Breast epithelium (tissue), 3 donors: ENCODE measurements at regions not wholly inside any gene's neighbourhood (a gene's known extent, or its start where the extent isn't known, plus 50 kb on each side); places are given as distances from the start of the nearest gene placed in this dataset.

Experiments used
- POLR2A ChIP-seq: fragments of 450-650 bp; IDR thresholded peaks from one replicate; pipeline ENCODE4 v1.6.1; 2016; ENCODE audit warnings: antibody characterized with exemption, mild to moderate bottlenecking, moderate library complexity
- POLR2AphosphoS5 ChIP-seq, 3 donors: sonication (generic); formaldehyde crosslinking; IDR thresholded peaks; one replicate each; pipeline ENCODE4 v1.6.1; 2017; ENCODE audit warnings: antibody characterized with exemption in 3 of 3
- TF ChIP-seq, protein P1 (sequence below), 3 donors: fragments of 450-650 bp; IDR thresholded peaks; one replicate each; pipeline ENCODE4 v1.5.1; 2016 to 2017; ENCODE audit warnings: antibody characterized with exemption in 3 of 3, mild to moderate bottlenecking in 3 of 3, moderate library complexity in 3 of 3

DNA sequence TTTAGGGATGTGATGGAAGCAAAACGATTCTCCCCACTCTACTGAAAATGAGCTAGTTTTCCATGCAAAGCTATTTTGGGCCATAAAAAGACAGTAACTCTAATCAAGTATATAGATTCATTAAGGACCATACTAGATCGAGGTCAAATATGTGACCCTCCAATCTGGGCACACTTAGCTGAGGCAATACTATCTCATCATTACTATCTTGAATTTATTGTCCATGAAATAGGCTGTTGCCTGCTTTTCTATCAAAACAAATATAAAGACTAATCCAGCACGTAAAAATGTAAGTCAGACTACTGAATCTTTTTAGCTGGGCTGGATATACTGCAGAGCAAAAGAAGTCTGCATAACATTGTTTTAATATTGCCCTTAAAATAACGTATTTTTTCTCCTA is 943.1 kb downstream of the NR2F1-AS1 start:
- TF ChIP-seq, protein P1, sequence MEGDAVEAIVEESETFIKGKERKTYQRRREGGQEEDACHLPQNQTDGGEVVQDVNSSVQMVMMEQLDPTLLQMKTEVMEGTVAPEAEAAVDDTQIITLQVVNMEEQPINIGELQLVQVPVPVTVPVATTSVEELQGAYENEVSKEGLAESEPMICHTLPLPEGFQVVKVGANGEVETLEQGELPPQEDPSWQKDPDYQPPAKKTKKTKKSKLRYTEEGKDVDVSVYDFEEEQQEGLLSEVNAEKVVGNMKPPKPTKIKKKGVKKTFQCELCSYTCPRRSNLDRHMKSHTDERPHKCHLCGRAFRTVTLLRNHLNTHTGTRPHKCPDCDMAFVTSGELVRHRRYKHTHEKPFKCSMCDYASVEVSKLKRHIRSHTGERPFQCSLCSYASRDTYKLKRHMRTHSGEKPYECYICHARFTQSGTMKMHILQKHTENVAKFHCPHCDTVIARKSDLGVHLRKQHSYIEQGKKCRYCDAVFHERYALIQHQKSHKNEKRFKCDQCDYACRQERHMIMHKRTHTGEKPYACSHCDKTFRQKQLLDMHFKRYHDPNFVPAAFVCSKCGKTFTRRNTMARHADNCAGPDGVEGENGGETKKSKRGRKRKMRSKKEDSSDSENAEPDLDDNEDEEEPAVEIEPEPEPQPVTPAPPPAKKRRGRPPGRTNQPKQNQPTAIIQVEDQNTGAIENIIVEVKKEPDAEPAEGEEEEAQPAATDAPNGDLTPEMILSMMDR (IDR thresholded peaks at IDR 0.05) = no peak
- no peak for TF ChIP-seq POLR2A
- TF ChIP-seq POLR2AphosphoS5 (IDR thresholded peaks at IDR 0.05) = no peak
